ENCODE measurements at regions not wholly inside any gene's neighbourhood (a gene's known extent, or its start where the extent isn't known, plus 50 kb on each side); places are given as distances from the start of the nearest gene placed in this dataset.

- no peak for DNase-seq
- no peaks in the 10 kb centered on the region for H3K36me3 ChIP-seq (ENCODE audit: control insufficient read depth, insufficient read depth, low read length)
- BruUV-seq (replicated peaks), result no TSS peak
- Mint-ChIP-seq H3K4me3 (ENCODE audit: unreplicated experiment) (no peak overlapping the region), H3K9me3 (ENCODE audit: unreplicated experiment) (no peaks in the 10 kb centered on the region), H3K4me1 (ENCODE audit: low read depth, unreplicated experiment) (no peaks in the 10 kb centered on the region), H3K36me3 (ENCODE audit: insufficient read depth, unreplicated experiment) (no peaks in the 10 kb centered on the region), H3K27ac (ENCODE audit: unreplicated experiment) (no peak overlapping the region), H3K27me3 (ENCODE audit: insufficient read depth, unreplicated experiment) (no peaks in the 10 kb centered on the region)
- no peak overlapping the region for H3K4me3 ChIP-seq (ENCODE audit: low read depth, low read length)
- H3K27me3 ChIP-seq (replicated peaks; ENCODE audit: control insufficient read depth, insufficient read depth, low read length), result no peaks in the 10 kb centered on the region
- H3K4me1 ChIP-seq, result no peaks in the 10 kb centered on the region
- ChIA-PET POLR2A (no interaction called here), CTCF (no interaction called here)
- intact Hi-C loops (cut with micrococcal nuclease; ENCODE audit: unreplicated experiment), result no loop called here
- no peak for TF ChIP-seq CTCF (IDR thresholded peaks at IDR 0.05; ENCODE audit: insufficient read depth in 1 of 2, low read depth in 1 of 2, low read length in 1 of 2, severe bottlenecking in 1 of 2, unreplicated experiment in 1 of 2)
- no peaks in the 10 kb centered on the region for H3K9me3 ChIP-seq
These were observed 167.9 kb upstream of the PRICKLE2 start for GRCh38 chr3:64393193-64393592.

- no TSS peak for BruUV-seq (replicated peaks)
- no peaks in the 10 kb centered on the region for H3K27me3 Mint-ChIP-seq (ENCODE audit: insufficient read depth, unreplicated experiment)
- CTCF ChIA-PET, result no interaction called here
These were observed 166.7 kb upstream of the PRICKLE2 start for GRCh38 chr3:64392001-64392400.

GRCh38 chr3:64390893-64391292, 165.6 kb upstream of the PRICKLE2 start:
- POLR2A ChIA-PET, result no interaction called here
- CTCF ChIA-PET, result no interaction called here
- TF ChIP-seq CTCF (IDR thresholded peaks at IDR 0.05; ENCODE audit: insufficient read depth in 1 of 2, low read depth in 1 of 2, low read length in 1 of 2, severe bottlenecking in 1 of 2, unreplicated experiment in 1 of 2), result no peak
- H3K36me3 ChIP-seq (ENCODE audit: control insufficient read depth, insufficient read depth, low read length), result no peaks in the 10 kb centered on the region
- no peaks in the 10 kb centered on the region for H3K4me1 ChIP-seq
- Mint-ChIP-seq H3K4me1 (ENCODE audit: low read depth, unreplicated experiment) (no peaks in the 10 kb centered on the region), H3K27ac (ENCODE audit: unreplicated experiment) (no peak overlapping the region), H3K27me3 (ENCODE audit: insufficient read depth, unreplicated experiment) (no peaks in the 10 kb centered on the region), H3K4me3 (ENCODE audit: unreplicated experiment) (no peak overlapping the region), H3K36me3 (ENCODE audit: insufficient read depth, unreplicated experiment) (no peaks in the 10 kb centered on the region), H3K9me3 (ENCODE audit: unreplicated experiment) (no peaks in the 10 kb centered on the region)
- DNase-seq, result no peak
- no TSS peak for BruUV-seq (replicated peaks)
- intact Hi-C loops (cut with micrococcal nuclease; ENCODE audit: unreplicated experiment), result no loop called here
- no peaks in the 10 kb centered on the region for H3K9me3 ChIP-seq
- H3K27me3 ChIP-seq (replicated peaks; ENCODE audit: control insufficient read depth, insufficient read depth, low read length), result no peaks in the 10 kb centered on the region
- H3K4me3 ChIP-seq (ENCODE audit: low read depth, low read length), result no peak overlapping the region

More at GRCh38 chr3:64392001-64392400, 166.7 kb upstream of the PRICKLE2 start:
- POLR2A ChIA-PET, result no interaction called here
- Histone ChIP-seq H3K36me3 (ENCODE audit: control insufficient read depth, insufficient read depth, low read length) (no peaks in the 10 kb centered on the region), H3K27me3 (replicated peaks; ENCODE audit: control insufficient read depth, insufficient read depth, low read length) (no peaks in the 10 kb centered on the region), H3K9me3 (no peaks in the 10 kb centered on the region), H3K4me3 (ENCODE audit: low read depth, low read length) (no peak overlapping the region), H3K4me1 (no peaks in the 10 kb centered on the region)
- Mint-ChIP-seq H3K36me3 (ENCODE audit: insufficient read depth, unreplicated experiment) (no peaks in the 10 kb centered on the region), H3K4me3 (ENCODE audit: unreplicated experiment) (no peak overlapping the region), H3K27ac (ENCODE audit: unreplicated experiment) (no peak overlapping the region), H3K4me1 (ENCODE audit: low read depth, unreplicated experiment) (no peaks in the 10 kb centered on the region), H3K9me3 (ENCODE audit: unreplicated experiment) (no peaks in the 10 kb centered on the region)
- intact Hi-C loops (cut with micrococcal nuclease; ENCODE audit: unreplicated experiment), result no loop called here
- DNase-seq, result no peak
- TF ChIP-seq CTCF (IDR thresholded peaks at IDR 0.05; ENCODE audit: insufficient read depth in 1 of 2, low read depth in 1 of 2, low read length in 1 of 2, severe bottlenecking in 1 of 2, unreplicated experiment in 1 of 2), result no peak
